ENCODE measurements at regions not wholly inside any gene's neighbourhood (a gene's known extent, or its start where the extent isn't known, plus 50 kb on each side); places are given as distances from the start of the nearest gene placed in this dataset.

GRCh38 chr2:14240868-14241267 lies 391.6 kb upstream of the LRATD1 start:
- TF ChIP-seq, protein P1, sequence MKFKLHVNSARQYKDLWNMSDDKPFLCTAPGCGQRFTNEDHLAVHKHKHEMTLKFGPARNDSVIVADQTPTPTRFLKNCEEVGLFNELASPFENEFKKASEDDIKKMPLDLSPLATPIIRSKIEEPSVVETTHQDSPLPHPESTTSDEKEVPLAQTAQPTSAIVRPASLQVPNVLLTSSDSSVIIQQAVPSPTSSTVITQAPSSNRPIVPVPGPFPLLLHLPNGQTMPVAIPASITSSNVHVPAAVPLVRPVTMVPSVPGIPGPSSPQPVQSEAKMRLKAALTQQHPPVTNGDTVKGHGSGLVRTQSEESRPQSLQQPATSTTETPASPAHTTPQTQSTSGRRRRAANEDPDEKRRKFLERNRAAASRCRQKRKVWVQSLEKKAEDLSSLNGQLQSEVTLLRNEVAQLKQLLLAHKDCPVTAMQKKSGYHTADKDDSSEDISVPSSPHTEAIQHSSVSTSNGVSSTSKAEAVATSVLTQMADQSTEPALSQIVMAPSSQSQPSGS (tag by site-specific recombination; IDR thresholded peaks at IDR 0.05; ENCODE audit: low read depth), result no peak
- no peak for TF ChIP-seq GLIS1 (tag by site-specific recombination; IDR thresholded peaks at IDR 0.05)
- TF ChIP-seq ZNF776 (tag by site-specific recombination; IDR thresholded peaks at IDR 0.05; ENCODE audit: borderline replicate concordance), result no peak
- TF ChIP-seq, protein P2, sequence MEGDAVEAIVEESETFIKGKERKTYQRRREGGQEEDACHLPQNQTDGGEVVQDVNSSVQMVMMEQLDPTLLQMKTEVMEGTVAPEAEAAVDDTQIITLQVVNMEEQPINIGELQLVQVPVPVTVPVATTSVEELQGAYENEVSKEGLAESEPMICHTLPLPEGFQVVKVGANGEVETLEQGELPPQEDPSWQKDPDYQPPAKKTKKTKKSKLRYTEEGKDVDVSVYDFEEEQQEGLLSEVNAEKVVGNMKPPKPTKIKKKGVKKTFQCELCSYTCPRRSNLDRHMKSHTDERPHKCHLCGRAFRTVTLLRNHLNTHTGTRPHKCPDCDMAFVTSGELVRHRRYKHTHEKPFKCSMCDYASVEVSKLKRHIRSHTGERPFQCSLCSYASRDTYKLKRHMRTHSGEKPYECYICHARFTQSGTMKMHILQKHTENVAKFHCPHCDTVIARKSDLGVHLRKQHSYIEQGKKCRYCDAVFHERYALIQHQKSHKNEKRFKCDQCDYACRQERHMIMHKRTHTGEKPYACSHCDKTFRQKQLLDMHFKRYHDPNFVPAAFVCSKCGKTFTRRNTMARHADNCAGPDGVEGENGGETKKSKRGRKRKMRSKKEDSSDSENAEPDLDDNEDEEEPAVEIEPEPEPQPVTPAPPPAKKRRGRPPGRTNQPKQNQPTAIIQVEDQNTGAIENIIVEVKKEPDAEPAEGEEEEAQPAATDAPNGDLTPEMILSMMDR (tag by site-specific recombination; IDR thresholded peaks at IDR 0.05), result no peak
- TF ChIP-seq, protein P3, sequence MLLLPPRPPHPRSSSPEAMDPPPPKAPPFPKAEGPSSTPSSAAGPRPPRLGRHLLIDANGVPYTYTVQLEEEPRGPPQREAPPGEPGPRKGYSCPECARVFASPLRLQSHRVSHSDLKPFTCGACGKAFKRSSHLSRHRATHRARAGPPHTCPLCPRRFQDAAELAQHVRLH (tag by site-specific recombination; IDR thresholded peaks at IDR 0.05), result no peak
- no peak for TF ChIP-seq BCL11A (tag by site-specific recombination; IDR thresholded peaks at IDR 0.05; ENCODE audit: low read depth)
- TF ChIP-seq HIC1 (tag by site-specific recombination; IDR thresholded peaks at IDR 0.05), result no peak
- TF ChIP-seq KLF10 (tag by site-specific recombination; IDR thresholded peaks at IDR 0.05), result no peak
- no peak for TF ChIP-seq SETDB1 (IDR thresholded peaks at IDR 0.05; ENCODE audit: insufficient read length, low read length)
- TF ChIP-seq PRDM1 (tag by site-specific recombination; IDR thresholded peaks at IDR 0.05), result no peak
- TF ChIP-seq ZFP41 (tag by site-specific recombination; IDR thresholded peaks at IDR 0.05; ENCODE audit: borderline replicate concordance), result no peak
- no peak for TF ChIP-seq TCF7L2 (IDR thresholded peaks at IDR 0.05; ENCODE audit: borderline replicate concordance, low read depth, low read length)
- TF ChIP-seq ZNF362 (tag by site-specific recombination; IDR thresholded peaks at IDR 0.05), result no peak
- TF ChIP-seq ZBTB7A (tag by site-specific recombination; IDR thresholded peaks at IDR 0.05; ENCODE audit: low read depth), result no peak
